Liver (tissue), 8 donors: ENCODE measurements at regions not wholly inside any gene's neighbourhood (a gene's known extent, or its start where the extent isn't known, plus 50 kb on each side); places are given as distances from the start of the nearest gene placed in this dataset.

Experiments
- DNase-seq: peaks from one replicate; pipeline ENCODE4 v3.0.0-alpha.2; 2017; ENCODE audit warnings: low spot score
- H3K27ac ChIP-seq, 2 donors: one replicate each; pipeline ENCODE4 v1.7.0; 2013; ENCODE audit warnings: inconsistent platforms in 2 of 2, low read length in 2 of 2, control low read depth in 1 of 2, low read depth in 1 of 2, mild to moderate bottlenecking in 1 of 2
- H3K27me3 ChIP-seq, 4 donors: one replicate each; pipeline versions ENCODE4 v1.6.1 to v1.7.0; 2013; ENCODE audit warnings: low read length in 3 of 4, inconsistent platforms in 1 of 4, mild to moderate bottlenecking in 1 of 4, moderate library complexity in 1 of 4; ENCODE audit not compliant: control insufficient read depth in 4 of 4, insufficient read depth in 4 of 4
- H3K36me3 ChIP-seq, 4 donors: one replicate each; pipeline versions ENCODE4 v1.6.1 to v1.7.0; 2013; ENCODE audit warnings: low read length in 3 of 4, mild to moderate bottlenecking in 3 of 4, low read depth in 1 of 4, moderate library complexity in 1 of 4; ENCODE audit not compliant: control insufficient read depth in 4 of 4, insufficient read depth in 3 of 4
- H3K4me1 ChIP-seq, 4 donors: one replicate each; pipeline versions ENCODE4 v1.6.1 to v1.7.0; 2013; ENCODE audit warnings: low read length in 3 of 4, mild to moderate bottlenecking in 3 of 4, moderate library complexity in 1 of 4; ENCODE audit not compliant: control insufficient read depth in 4 of 4, insufficient read depth in 4 of 4
- H3K4me3 ChIP-seq, 3 donors: one replicate each; pipeline versions ENCODE4 v1.6.1 to v1.7.0; 2013; ENCODE audit warnings: low read length in 3 of 3, control low read depth in 1 of 3, low read depth in 1 of 3, mild to moderate bottlenecking in 1 of 3
- H3K9ac ChIP-seq, 2 donors: one replicate each; pipeline ENCODE4 v1.7.0; 2013; ENCODE audit warnings: low read length in 2 of 2, mild to moderate bottlenecking in 2 of 2, moderate library complexity in 2 of 2, control low read depth in 1 of 2, low read depth in 1 of 2
- H3K9me3 ChIP-seq, 4 donors: one replicate each; pipeline versions ENCODE4 v1.6.1 to v1.7.0; 2013; ENCODE audit warnings: low read length in 3 of 4; ENCODE audit not compliant: control insufficient read depth in 4 of 4
- EGR1 ChIP-seq, 2 donors: IDR thresholded peaks; 2 replicates each; pipeline ENCODE4 v1.6.1; 2016 to 2018; ENCODE audit warnings: antibody characterized with exemption in 2 of 2, low read depth in 2 of 2
- FOXA1 ChIP-seq: IDR thresholded peaks from 2 replicates; pipeline ENCODE4 v1.6.1; 2016; ENCODE audit warnings: antibody characterized with exemption
- FOXA2 ChIP-seq: IDR thresholded peaks from 2 replicates; pipeline ENCODE4 v1.6.1; 2016; ENCODE audit warnings: antibody characterized with exemption
- GABPA ChIP-seq, 2 donors: IDR thresholded peaks in 1 of 2; conservative IDR thresholded peaks in 1 of 2; 2 replicates each; pipeline ENCODE4 v1.6.1; 2016; ENCODE audit warnings: antibody characterized with exemption in 2 of 2, mild to moderate bottlenecking in 1 of 2, moderate library complexity in 1 of 2
- HNF4A ChIP-seq, 2 donors: conservative IDR thresholded peaks; 2 replicates each; pipeline ENCODE4 v1.6.1; 2016; ENCODE audit warnings: antibody characterized with exemption in 2 of 2, mild to moderate bottlenecking in 2 of 2
- HNF4G ChIP-seq: IDR thresholded peaks from 2 replicates; pipeline ENCODE4 v1.6.1; 2016; ENCODE audit warnings: antibody characterized with exemption
- JUND ChIP-seq, 2 donors: IDR thresholded peaks; 2 replicates each; pipeline ENCODE4 v1.6.1; 2016; ENCODE audit warnings: antibody characterized with exemption in 2 of 2
- NR2F2 ChIP-seq: IDR thresholded peaks from 2 replicates; pipeline ENCODE4 v1.6.1; 2016; ENCODE audit warnings: antibody characterized with exemption
- RAD21 ChIP-seq, 2 donors: IDR thresholded peaks; 2 replicates each; pipeline ENCODE4 v1.6.1; 2016; ENCODE audit warnings: antibody characterized with exemption in 2 of 2, mild to moderate bottlenecking in 2 of 2
- RXRA ChIP-seq, 2 donors: IDR thresholded peaks; 2 replicates each; pipeline ENCODE4 v1.6.1; 2017 to 2018; ENCODE audit warnings: antibody characterized with exemption in 2 of 2, mild to moderate bottlenecking in 1 of 2
- SP1 ChIP-seq: IDR thresholded peaks from 2 replicates; pipeline ENCODE4 v1.6.1; 2018; ENCODE audit warnings: antibody characterized with exemption, mild to moderate bottlenecking
- TAF1 ChIP-seq: conservative IDR thresholded peaks from 2 replicates; pipeline ENCODE4 v1.6.1; 2016; ENCODE audit warnings: antibody characterized with exemption, mild to moderate bottlenecking
- YY1 ChIP-seq: IDR thresholded peaks from 2 replicates; pipeline ENCODE4 v1.6.1; 2016; ENCODE audit warnings: antibody characterized with exemption, mild to moderate bottlenecking
- WGBS: extraction: QIAGEN DNeasy Blood & Tissue Kit; methylation state at CpG from one replicate; pipeline ENCODE4 v1.1.7; 2013; 5-methylcytosine and 5-hydroxymethylcytosine counted together
- TF ChIP-seq, protein P1 (sequence below): IDR thresholded peaks from 2 replicates; pipeline ENCODE4 v1.6.1; 2016; ENCODE audit warnings: antibody characterized with exemption
- TF ChIP-seq, protein P2 (sequence below): fragments of 150-350 bp; IDR thresholded peaks from 2 replicates; pipeline ENCODE4 v1.5.1; 2017; ENCODE audit warnings: improper control_type of control experiment, low read depth, low read length; ENCODE audit not compliant: missing input control
- TF ChIP-seq, protein P3 (sequence below): IDR thresholded peaks from 2 replicates; pipeline ENCODE4 v1.6.1; 2016; ENCODE audit warnings: antibody characterized with exemption
- TF ChIP-seq, protein P4 (sequence below): IDR thresholded peaks from 2 replicates; pipeline ENCODE4 v1.6.1; 2016; ENCODE audit warnings: antibody characterized with exemption, mild to moderate bottlenecking
- TF ChIP-seq, protein P5 (sequence below): IDR thresholded peaks from 2 replicates; pipeline ENCODE4 v1.6.1; 2016; ENCODE audit warnings: antibody characterized with exemption
- donor health status: healthy.
- donor health status: healthy.
- donor health status: healthy.
- donor health status: healthy.
- donor health status: healthy.

DNA sequence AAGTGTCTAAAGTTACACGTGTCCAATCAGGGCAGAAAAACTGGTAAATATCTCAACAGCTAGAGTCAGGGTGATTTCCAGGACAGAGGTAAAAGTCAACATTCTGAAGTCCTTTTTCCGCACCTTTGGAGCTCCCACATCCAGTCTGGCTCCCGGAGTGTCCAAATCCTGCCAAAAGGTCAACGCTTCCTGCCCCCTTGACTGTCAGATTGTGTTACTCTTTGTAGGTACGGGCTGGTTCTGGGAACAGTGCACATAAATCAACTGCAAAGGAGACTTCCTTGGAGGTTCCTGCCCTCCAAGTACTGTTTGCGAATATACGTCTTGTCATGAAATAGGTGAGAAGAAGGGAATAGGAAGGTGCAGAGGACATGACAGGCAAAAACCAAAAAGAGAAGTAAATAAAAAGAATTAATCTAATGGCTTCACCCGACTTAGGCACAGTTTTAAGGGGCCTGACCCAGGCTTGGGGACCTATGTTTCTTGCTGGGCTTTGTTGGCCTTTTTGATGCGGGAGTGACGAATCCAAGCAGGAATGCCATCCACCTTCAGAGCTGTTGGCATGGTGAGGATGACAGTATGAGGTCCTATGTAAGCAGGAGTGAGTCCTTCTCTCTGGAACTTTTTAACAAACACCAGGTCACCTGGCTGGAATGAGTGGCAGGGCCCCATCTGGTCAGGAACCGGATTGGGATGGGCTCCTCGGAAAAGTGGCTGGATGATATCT, 155.4 kb downstream of the TRIM27 start:
- no peak overlapping the region for H3K9ac ChIP-seq
- peaks cover 0 to 3% (median under 1%) of the 10 kb centered on the region in 4 donors for H3K9me3 ChIP-seq
- TF ChIP-seq, protein P1, sequence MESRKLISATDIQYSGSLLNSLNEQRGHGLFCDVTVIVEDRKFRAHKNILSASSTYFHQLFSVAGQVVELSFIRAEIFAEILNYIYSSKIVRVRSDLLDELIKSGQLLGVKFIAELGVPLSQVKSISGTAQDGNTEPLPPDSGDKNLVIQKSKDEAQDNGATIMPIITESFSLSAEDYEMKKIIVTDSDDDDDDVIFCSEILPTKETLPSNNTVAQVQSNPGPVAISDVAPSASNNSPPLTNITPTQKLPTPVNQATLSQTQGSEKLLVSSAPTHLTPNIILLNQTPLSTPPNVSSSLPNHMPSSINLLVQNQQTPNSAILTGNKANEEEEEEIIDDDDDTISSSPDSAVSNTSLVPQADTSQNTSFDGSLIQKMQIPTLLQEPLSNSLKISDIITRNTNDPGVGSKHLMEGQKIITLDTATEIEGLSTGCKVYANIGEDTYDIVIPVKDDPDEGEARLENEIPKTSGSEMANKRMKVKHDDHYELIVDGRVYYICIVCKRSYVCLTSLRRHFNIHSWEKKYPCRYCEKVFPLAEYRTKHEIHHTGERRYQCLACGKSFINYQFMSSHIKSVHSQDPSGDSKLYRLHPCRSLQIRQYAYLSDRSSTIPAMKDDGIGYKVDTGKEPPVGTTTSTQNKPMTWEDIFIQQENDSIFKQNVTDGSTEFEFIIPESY, result no peak
- no peak for TF ChIP-seq NR2F2
- no peak for TF ChIP-seq FOXA1
- TF ChIP-seq FOXA2, result no peak
- peaks cover 9 to 27% (median 26%) of the 10 kb centered on the region in 4 donors for H3K27me3 ChIP-seq
- 29% methylated on average over 12 of the region's 12 CpGs for WGBS
- no peak overlapping the region for H3K4me3 ChIP-seq
- no peak overlapping the region for H3K27ac ChIP-seq
- DNase-seq, result no peak
- no peaks in the 10 kb centered on the region for H3K36me3 ChIP-seq
- H3K4me1 ChIP-seq, result no peaks in the 10 kb centered on the region

DNA sequence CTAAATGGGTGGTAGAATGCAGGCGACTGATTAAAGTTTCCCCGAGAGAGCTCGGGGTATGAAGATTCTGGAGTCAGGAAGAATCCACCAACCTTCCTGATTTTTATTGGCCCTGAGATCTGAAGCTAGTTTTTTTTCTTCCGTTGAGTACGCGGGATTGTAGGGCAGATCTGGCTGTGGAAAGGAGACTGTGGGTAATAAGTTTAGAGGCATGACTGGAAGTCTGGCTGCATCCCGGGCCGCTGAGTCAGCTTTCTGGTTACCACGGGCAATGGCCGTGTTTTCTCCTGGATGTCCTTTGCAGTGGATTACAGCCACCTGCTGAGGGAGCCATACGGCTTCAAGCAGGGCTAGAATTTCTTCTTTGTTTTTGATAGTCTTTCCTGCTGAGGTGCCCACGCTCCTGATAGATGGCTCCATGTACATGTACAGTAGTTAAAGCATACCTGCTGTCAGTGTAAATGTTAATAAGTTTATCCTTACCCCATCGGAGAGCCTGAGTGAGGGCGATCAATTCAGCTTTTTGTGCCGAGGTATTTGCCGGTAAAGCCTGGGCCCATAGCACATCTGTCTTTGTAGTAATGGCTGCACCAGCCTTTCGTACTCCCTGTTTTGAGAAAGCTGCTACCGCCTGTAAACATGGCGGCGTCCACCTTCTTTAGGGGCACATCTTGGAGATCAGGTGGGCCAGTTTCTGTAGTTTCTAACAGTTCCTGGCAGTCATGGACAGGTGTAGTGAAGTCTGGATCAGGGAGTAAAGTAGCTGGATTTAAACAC, 154.0 kb downstream of the TRIM27 start:
- peaks cover 0 to 10% (median 0%) of the 10 kb centered on the region in 4 donors for H3K9me3 ChIP-seq
- peaks cover 9 to 30% (median 21%) of the 10 kb centered on the region in 4 donors for H3K27me3 ChIP-seq
- WGBS, result 16% methylated on average over 20 of the region's 20 CpGs
- TF ChIP-seq JUND (IDR thresholded peaks at IDR 0.05) (no peak), GABPA (IDR thresholded peaks at IDR 0.05 in 1 of 2, conservative IDR thresholded peaks at IDR 0.05 in 1 of 2) (no peak), NR2F2 (no peak), YY1 (no peak), RAD21 (IDR thresholded peaks at IDR 0.05) (no peak), EGR1 (IDR thresholded peaks at IDR 0.05; ENCODE audit: low read depth in 2 of 2) (no peak), HNF4G (no peak), FOXA2 (no peak), FOXA1 (no peak), RXRA (IDR thresholded peaks at IDR 0.05) (no peak), HNF4A (conservative IDR thresholded peaks at IDR 0.05) (no peak), TAF1 (no peak), SP1 (no peak)
- TF ChIP-seq, protein P1, result no peak
- TF ChIP-seq, protein P2, sequence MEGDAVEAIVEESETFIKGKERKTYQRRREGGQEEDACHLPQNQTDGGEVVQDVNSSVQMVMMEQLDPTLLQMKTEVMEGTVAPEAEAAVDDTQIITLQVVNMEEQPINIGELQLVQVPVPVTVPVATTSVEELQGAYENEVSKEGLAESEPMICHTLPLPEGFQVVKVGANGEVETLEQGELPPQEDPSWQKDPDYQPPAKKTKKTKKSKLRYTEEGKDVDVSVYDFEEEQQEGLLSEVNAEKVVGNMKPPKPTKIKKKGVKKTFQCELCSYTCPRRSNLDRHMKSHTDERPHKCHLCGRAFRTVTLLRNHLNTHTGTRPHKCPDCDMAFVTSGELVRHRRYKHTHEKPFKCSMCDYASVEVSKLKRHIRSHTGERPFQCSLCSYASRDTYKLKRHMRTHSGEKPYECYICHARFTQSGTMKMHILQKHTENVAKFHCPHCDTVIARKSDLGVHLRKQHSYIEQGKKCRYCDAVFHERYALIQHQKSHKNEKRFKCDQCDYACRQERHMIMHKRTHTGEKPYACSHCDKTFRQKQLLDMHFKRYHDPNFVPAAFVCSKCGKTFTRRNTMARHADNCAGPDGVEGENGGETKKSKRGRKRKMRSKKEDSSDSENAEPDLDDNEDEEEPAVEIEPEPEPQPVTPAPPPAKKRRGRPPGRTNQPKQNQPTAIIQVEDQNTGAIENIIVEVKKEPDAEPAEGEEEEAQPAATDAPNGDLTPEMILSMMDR, result no peak
- TF ChIP-seq, protein P3, sequence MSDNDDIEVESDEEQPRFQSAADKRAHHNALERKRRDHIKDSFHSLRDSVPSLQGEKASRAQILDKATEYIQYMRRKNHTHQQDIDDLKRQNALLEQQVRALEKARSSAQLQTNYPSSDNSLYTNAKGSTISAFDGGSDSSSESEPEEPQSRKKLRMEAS, result no peak
- TF ChIP-seq, protein P4, sequence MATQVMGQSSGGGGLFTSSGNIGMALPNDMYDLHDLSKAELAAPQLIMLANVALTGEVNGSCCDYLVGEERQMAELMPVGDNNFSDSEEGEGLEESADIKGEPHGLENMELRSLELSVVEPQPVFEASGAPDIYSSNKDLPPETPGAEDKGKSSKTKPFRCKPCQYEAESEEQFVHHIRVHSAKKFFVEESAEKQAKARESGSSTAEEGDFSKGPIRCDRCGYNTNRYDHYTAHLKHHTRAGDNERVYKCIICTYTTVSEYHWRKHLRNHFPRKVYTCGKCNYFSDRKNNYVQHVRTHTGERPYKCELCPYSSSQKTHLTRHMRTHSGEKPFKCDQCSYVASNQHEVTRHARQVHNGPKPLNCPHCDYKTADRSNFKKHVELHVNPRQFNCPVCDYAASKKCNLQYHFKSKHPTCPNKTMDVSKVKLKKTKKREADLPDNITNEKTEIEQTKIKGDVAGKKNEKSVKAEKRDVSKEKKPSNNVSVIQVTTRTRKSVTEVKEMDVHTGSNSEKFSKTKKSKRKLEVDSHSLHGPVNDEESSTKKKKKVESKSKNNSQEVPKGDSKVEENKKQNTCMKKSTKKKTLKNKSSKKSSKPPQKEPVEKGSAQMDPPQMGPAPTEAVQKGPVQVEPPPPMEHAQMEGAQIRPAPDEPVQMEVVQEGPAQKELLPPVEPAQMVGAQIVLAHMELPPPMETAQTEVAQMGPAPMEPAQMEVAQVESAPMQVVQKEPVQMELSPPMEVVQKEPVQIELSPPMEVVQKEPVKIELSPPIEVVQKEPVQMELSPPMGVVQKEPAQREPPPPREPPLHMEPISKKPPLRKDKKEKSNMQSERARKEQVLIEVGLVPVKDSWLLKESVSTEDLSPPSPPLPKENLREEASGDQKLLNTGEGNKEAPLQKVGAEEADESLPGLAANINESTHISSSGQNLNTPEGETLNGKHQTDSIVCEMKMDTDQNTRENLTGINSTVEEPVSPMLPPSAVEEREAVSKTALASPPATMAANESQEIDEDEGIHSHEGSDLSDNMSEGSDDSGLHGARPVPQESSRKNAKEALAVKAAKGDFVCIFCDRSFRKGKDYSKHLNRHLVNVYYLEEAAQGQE, result no peak
- TF ChIP-seq, protein P5, sequence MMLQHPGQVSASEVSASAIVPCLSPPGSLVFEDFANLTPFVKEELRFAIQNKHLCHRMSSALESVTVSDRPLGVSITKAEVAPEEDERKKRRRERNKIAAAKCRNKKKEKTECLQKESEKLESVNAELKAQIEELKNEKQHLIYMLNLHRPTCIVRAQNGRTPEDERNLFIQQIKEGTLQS, result no peak
- H3K27ac ChIP-seq, result no peak overlapping the region
- DNase-seq, result no peak
- H3K9ac ChIP-seq, result no peak overlapping the region
- no peaks in the 10 kb centered on the region for H3K4me1 ChIP-seq
- no peak overlapping the region for H3K4me3 ChIP-seq
- H3K36me3 ChIP-seq, result no peaks in the 10 kb centered on the region
